ENCODE measurements at regions not wholly inside any gene's neighbourhood (a gene's known extent, or its start where the extent isn't known, plus 50 kb on each side); places are given as distances from the start of the nearest gene placed in this dataset.
"Not testable (repeated sequence)": the region's sequence is repeated elsewhere in the genome, so short reads cannot be mapped to it uniquely, and the experiment has no call there.

GRCh38 chr21:31819692-31820091 lies 53.1 kb upstream of the HUNK start:
- not testable (repeated sequence) for DNase-seq (ENCODE audit: low spot score)

GRCh38 chr21:31814356-31814755 lies 58.5 kb upstream of the HUNK start:
- not testable (repeated sequence) for DNase-seq (ENCODE audit: low spot score)

GRCh38 chr21:31813862-31814261 lies 59.0 kb upstream of the HUNK start:
- DNase-seq (ENCODE audit: low spot score): no peak
- no peak for TF ChIP-seq CTCF (IDR thresholded peaks at IDR 0.05; ENCODE audit: extremely low read depth, missing control alignments)

- no peak for DNase-seq (ENCODE audit: low spot score)
- no peak for TF ChIP-seq CTCF (IDR thresholded peaks at IDR 0.05; ENCODE audit: extremely low read depth, missing control alignments)
Measured at GRCh38 chr21:31804008-31804394, 68.8 kb upstream of the HUNK start.

GRCh38 chr21:31803039-31804007 lies 69.5 kb upstream of the HUNK start:
- DNase-seq (ENCODE audit: low spot score): no peak
- TF ChIP-seq CTCF (IDR thresholded peaks at IDR 0.05; ENCODE audit: extremely low read depth, missing control alignments): no peak

GRCh38 chr21:31802331-31802730 lies 70.4 kb upstream of the SCAF4 start:
- no peak for DNase-seq (ENCODE audit: low spot score)
- no peak for TF ChIP-seq CTCF (IDR thresholded peaks at IDR 0.05; ENCODE audit: extremely low read depth, missing control alignments)

GRCh38 chr21:31801551-31802219 lies 69.8 kb upstream of the SCAF4 start:
- DNase-seq (ENCODE audit: low spot score): no peak

More at GRCh38 chr21:31801551-31802219, 69.8 kb upstream of the SCAF4 start:
- TF ChIP-seq CTCF (IDR thresholded peaks at IDR 0.05; ENCODE audit: extremely low read depth, missing control alignments): no peak

Data from GM20000 (cell line).